ENCODE measurements at regions not wholly inside any gene's neighbourhood (a gene's known extent, or its start where the extent isn't known, plus 50 kb on each side); places are given as distances from the start of the nearest gene placed in this dataset.

- TF ChIP-seq, protein P1, sequence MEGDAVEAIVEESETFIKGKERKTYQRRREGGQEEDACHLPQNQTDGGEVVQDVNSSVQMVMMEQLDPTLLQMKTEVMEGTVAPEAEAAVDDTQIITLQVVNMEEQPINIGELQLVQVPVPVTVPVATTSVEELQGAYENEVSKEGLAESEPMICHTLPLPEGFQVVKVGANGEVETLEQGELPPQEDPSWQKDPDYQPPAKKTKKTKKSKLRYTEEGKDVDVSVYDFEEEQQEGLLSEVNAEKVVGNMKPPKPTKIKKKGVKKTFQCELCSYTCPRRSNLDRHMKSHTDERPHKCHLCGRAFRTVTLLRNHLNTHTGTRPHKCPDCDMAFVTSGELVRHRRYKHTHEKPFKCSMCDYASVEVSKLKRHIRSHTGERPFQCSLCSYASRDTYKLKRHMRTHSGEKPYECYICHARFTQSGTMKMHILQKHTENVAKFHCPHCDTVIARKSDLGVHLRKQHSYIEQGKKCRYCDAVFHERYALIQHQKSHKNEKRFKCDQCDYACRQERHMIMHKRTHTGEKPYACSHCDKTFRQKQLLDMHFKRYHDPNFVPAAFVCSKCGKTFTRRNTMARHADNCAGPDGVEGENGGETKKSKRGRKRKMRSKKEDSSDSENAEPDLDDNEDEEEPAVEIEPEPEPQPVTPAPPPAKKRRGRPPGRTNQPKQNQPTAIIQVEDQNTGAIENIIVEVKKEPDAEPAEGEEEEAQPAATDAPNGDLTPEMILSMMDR (IDR thresholded peaks at IDR 0.05), result no peak
- no peak for TF ChIP-seq POLR2A (IDR thresholded peaks at IDR 0.05)
These were observed 245.4 kb downstream of the EFCAB11 start for GRCh38 chr14:89708982-89709625.

Data from body of pancreas (tissue), 4 donors.